Large intestine (tissue), 3 donors: ENCODE measurements at regions not wholly inside any gene's neighbourhood (a gene's known extent, or its start where the extent isn't known, plus 50 kb on each side); places are given as distances from the start of the nearest gene placed in this dataset.
"Not testable (repeated sequence)": the region's sequence is repeated elsewhere in the genome, so short reads cannot be mapped to it uniquely, and the experiment has no call there.

Source experiments
- DNase-seq, 2 donors: peaks; one replicate each; pipeline versions ENCODE4 v3.0.0 to v3.0.0-alpha.2; 2013
- H3K27ac ChIP-seq: one replicate; pipeline ENCODE4 v1.5.1; 2013; ENCODE audit warnings: low read length
- H3K27me3 ChIP-seq: 2 replicates; pipeline ENCODE4 v1.6.1; 2013; ENCODE audit warnings: low read length; ENCODE audit not compliant: control insufficient read depth, insufficient read depth
- H3K36me3 ChIP-seq: 2 replicates; pipeline ENCODE4 v1.6.1; 2013; ENCODE audit warnings: low read length; ENCODE audit not compliant: control insufficient read depth, insufficient read depth
- H3K4me1 ChIP-seq: one replicate; pipeline ENCODE4 v1.6.1; 2013; ENCODE audit warnings: low read length; ENCODE audit not compliant: control insufficient read depth, insufficient read depth
- H3K4me3 ChIP-seq: one replicate; pipeline ENCODE4 v1.5.1; 2013; ENCODE audit warnings: low read length
- H3K9me3 ChIP-seq: one replicate; pipeline ENCODE4 v1.6.1; 2013; ENCODE audit warnings: mild to moderate bottlenecking, low read depth, low read length, moderate library complexity; ENCODE audit not compliant: control insufficient read depth
- WGBS: methylation state at CpG from one replicate; pipeline ENCODE4 v1.1.5; 2013; ENCODE audit warnings: low lambda C conversion rate; ENCODE audit not compliant: insufficient coverage; 5-methylcytosine and 5-hydroxymethylcytosine counted together

DNA sequence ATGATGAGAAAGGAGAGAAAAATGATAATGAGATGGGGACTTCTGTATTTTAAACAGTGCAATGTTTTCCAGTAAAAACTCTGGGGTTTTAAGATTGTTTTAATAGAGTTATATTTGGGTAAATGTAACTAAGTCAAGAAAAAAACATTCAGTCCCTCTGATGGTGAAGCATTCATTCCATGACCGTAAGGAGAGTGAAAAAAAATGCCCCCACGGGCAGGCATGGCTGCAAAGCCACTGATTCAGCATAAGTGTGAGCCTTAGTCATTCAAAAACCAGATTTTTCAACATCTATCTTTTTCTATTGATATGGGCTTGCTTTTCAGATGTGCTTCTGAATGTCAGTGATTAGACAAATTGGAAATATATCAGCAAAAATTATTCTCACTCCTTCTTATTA, 957.8 kb downstream of the SLC4A3 start:
- Histone ChIP-seq H3K27me3 (no peaks in the 10 kb centered on the region), H3K27ac (no peak overlapping the region), H3K36me3 (no peaks in the 10 kb centered on the region), H3K4me3 (no peak overlapping the region), H3K4me1 (no peaks in the 10 kb centered on the region), H3K9me3 (no peaks in the 10 kb centered on the region)
- no peak for DNase-seq
- WGBS: 40% methylated on average over 1 of the region's 2 CpGs

DNA sequence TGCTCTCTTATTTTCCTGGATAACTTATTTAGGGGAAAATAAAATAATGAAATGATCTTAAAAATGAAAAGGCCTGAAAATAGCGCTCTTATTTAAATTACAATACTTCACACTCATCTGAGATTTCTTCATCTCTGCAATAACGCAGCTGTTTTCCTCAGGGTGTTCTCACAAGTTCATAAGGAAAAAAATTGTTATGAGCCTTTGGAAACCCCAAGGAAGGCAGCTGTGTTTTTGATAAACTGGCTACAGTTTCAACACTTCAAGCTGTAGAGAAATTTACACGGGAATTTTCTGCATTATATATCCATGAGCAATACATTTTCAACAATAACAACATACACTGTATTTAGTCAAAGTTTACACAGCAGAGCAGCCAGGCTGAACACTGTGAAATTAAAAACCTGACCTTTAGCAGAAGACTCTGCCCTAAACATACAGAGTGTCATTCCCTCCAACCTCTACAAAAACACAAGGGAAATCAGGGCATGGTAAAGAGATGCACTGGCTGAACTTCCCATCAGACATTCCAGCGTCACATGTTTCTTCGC, 959.6 kb downstream of the SLC4A3 start:
- no peaks in the 10 kb centered on the region for H3K36me3 ChIP-seq
- H3K27me3 ChIP-seq: no peaks in the 10 kb centered on the region
- H3K9me3 ChIP-seq: no peaks in the 10 kb centered on the region
- H3K4me1 ChIP-seq: no peaks in the 10 kb centered on the region
- 80% methylated on average over 2 of the region's 5 CpGs for WGBS
- DNase-seq: no peak
- H3K27ac ChIP-seq: no peak overlapping the region
- H3K4me3 ChIP-seq: no peak overlapping the region

DNA sequence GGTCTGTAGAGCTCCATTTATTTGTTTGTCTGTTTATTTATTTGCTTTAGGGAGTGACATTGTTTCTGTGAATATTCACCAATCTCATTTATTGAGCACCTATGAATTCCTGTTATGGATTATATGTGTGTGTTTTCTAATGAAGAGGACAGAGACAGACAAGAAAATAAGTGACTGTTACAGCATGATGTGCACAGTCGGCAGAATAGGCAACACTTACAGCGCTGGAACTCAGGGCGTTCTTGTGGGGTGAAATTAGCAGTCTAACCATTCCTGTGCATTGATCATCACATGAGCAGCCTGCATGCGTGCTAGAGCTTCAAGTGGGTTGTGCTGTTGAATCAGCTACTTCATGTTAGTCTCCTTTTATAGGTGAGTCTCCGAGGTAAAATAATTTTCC, 960.7 kb downstream of the SLC4A3 start:
- H3K4me3 ChIP-seq: no peak overlapping the region
- H3K4me1 ChIP-seq: no peaks in the 10 kb centered on the region
- no peak overlapping the region for H3K27ac ChIP-seq
- H3K27me3 ChIP-seq: no peaks in the 10 kb centered on the region
- WGBS: 50% methylated on average over 1 of the region's 5 CpGs
- no peaks in the 10 kb centered on the region for H3K9me3 ChIP-seq
- H3K36me3 ChIP-seq: no peaks in the 10 kb centered on the region
- no peak for DNase-seq

DNA sequence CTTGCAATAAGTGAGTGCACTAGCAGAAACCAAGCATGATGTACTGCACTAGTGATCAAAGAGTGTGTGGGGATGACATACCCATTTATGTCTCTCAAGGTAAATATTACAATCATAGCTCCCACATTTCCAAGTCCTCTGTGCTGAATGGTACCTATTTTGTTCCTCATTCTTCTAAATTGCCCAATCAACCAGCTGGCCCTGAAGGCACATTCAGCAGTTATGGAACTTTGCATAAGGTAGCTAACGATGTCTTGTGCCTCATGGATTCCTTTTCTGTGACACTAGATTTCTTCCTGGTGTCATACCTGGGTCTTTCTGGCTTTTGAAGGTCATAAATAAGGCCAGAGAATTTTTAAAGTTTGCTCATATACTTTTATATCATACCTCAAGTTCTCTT, 963.0 kb downstream of the SLC4A3 start:
- no CpG with 5 or more reads among the region's 1 CpG for WGBS
- H3K9me3 ChIP-seq: no peaks in the 10 kb centered on the region
- DNase-seq: no peak

DNA sequence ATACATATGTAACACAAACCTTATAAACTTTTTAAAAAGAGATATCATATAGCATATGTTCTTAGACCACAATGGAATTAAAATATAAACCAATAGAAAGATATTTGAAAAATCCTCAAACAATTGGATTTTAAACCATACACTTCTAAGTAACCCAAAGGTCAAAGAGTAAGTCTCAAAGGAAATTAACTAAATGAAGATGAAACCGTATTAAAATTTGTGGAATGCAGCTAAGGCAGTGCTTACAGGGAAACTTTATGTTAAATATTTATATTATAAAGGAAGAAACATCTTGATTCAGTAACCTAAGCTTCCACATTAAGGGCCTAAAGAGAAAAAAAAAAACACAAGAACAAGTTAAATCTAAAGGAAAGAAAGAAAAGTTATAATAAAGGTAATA, 966.1 kb downstream of the SLC4A3 start:
- H3K36me3 ChIP-seq: no peaks in the 10 kb centered on the region
- H3K4me1 ChIP-seq: no peaks in the 10 kb centered on the region
- DNase-seq: no peak
- no peak overlapping the region for H3K4me3 ChIP-seq
- no peaks in the 10 kb centered on the region for H3K27me3 ChIP-seq
- no peaks in the 10 kb centered on the region for H3K9me3 ChIP-seq
- WGBS: 75% methylated on average over 1 of the region's 1 CpG
- no peak overlapping the region for H3K27ac ChIP-seq

More for the DNA sequence above, 963.0 kb downstream of the SLC4A3 start:
- H3K4me3 ChIP-seq: no peak overlapping the region
- H3K36me3 ChIP-seq: no peaks in the 10 kb centered on the region
- H3K27me3 ChIP-seq: no peaks in the 10 kb centered on the region
- H3K27ac ChIP-seq: no peak overlapping the region
- H3K4me1 ChIP-seq: no peaks in the 10 kb centered on the region

DNA sequence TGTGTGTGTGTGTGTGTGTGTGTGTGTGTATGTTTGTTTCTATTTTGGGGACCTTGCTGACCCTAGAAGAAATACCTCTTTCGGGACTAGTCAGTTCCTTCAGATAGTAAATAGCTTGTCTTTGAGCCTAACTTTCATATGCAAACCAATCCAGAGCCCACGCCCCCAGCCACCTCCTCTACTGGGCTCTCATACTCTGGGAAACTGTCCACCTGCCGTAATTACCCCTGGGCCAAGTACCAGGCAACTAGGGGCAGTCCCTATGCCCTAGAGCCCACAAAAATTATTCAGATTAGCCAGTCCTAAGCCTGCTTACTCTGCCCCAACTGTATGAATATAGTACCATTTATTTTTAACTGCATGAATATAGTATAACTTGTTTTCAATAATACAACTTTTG, 970.4 kb downstream of the EPHA4 start:
- no CpG with 5 or more reads among the region's 3 CpGs for WGBS
- no peak overlapping the region for H3K27ac ChIP-seq
- no peaks in the 10 kb centered on the region for H3K27me3 ChIP-seq
- no peaks in the 10 kb centered on the region for H3K4me1 ChIP-seq
- H3K4me3 ChIP-seq: no peak overlapping the region
- no peak for DNase-seq
- no peaks in the 10 kb centered on the region for H3K36me3 ChIP-seq
- H3K9me3 ChIP-seq: no peaks in the 10 kb centered on the region

DNA sequence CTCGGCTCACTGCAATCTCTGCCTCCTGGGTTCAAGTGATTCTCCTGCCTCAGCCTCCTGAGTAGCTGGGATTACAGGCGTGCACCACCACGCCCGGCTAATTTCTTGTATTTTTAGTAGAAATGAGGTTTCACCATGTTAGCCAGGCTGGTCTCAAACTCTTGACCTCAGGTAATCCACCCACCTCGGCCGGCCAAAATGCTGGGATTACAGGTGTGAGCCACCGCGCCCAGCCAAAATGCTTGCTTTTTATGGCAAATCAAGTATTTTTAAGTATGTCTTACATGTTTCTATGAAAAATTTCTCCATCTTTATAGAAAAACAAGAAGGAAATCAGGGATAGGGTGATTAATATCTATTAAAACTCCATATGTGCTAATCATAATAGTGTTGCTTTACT, 959.1 kb downstream of the EPHA4 start:
- H3K36me3 ChIP-seq, H3K9me3 ChIP-seq, H3K4me3 ChIP-seq, DNase-seq, H3K27ac ChIP-seq, H3K27me3 ChIP-seq, H3K4me1 ChIP-seq: not testable (repeated sequence)
- WGBS: no CpG with 5 or more reads among the region's 8 CpGs

DNA sequence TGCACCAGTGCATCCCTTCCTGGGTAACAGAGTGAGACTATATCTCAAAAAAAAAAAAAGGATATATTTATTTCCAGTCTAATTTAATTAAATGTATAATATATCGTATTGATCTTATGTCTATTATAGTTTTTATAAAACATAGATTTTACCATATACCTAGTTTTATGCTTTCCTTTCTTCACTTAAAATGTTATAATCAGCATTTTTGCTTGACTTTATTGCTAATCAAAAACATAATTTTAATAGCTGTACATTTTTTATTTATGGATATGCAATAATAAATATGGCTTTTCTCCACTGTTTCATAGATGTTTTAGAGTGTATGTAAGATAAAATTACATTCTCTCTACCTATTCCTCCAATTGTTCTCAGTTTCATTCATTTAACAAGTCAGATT, 958.0 kb downstream of the EPHA4 start:
- WGBS: 100% methylated on average over 1 of the region's 1 CpG

DNA sequence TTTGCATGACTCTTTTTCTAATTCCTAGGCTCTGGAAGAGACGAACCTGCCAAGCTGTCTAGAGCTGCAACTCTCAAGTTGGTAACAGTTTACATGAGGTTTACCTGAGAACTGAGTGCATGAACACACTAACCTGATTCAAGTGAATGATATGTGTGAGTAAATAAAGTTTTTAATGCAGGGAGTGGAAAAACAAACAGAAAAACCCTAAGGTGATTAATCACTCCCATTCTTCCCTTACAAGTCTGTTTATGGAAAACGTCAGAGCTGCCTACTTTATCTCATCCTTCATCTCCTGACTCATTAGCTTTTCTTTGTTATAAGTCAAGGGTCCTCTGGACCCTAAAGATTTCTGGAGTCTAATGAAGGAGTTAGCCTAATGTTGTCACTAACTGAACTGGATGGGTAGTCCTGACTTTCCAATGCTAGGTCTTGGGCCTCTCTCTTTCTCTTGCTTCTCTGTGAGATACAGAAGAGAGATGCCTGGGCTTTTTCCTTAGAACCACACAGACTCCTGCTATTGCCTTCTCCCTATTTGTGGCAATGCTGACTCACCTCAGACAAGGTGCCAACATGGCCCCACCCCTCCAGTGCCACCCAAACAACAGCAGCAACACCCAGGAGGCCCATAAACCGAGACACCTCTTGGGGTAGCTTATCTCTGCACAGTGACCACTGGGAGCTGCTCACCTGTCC, 952.4 kb downstream of the EPHA4 start:
- no CpG with 5 or more reads among the region's 3 CpGs for WGBS
- H3K27me3 ChIP-seq: no peaks in the 10 kb centered on the region
- DNase-seq: no peak
- H3K27ac ChIP-seq: no peak overlapping the region
- H3K4me3 ChIP-seq: no peak overlapping the region
- no peaks in the 10 kb centered on the region for H3K36me3 ChIP-seq
- H3K9me3 ChIP-seq: no peaks in the 10 kb centered on the region
- H3K4me1 ChIP-seq: no peaks in the 10 kb centered on the region

More for the DNA sequence above, 958.0 kb downstream of the EPHA4 start:
- no peak for DNase-seq
- Histone ChIP-seq H3K27me3 (no peaks in the 10 kb centered on the region), H3K4me1 (no peaks in the 10 kb centered on the region), H3K36me3 (no peaks in the 10 kb centered on the region), H3K9me3 (no peaks in the 10 kb centered on the region), H3K4me3 (no peak overlapping the region), H3K27ac (no peak overlapping the region)

DNA sequence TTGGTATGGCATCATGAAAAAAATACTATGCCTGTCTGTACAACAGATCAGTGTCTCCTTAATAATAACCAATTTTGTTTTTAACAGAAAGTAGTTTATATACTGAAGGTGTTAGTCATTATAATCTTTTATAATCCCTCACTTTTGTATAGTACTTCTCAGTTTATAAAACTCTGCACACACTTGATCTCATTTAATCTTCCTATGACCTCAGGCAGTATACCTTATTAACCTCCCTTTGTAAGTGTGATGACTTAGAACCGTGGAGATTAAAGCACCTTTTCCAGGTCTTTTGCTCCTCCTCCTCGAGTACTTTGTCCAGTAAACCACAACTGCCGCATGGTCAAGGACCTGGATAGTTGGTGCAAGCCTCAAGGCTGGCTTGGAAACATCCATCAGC, 945.5 kb downstream of the EPHA4 start:
- no peaks in the 10 kb centered on the region for H3K36me3 ChIP-seq
- no peaks in the 10 kb centered on the region for H3K27me3 ChIP-seq
- no peak overlapping the region for H3K4me3 ChIP-seq
- H3K27ac ChIP-seq: no peak overlapping the region
- H3K4me1 ChIP-seq: no peaks in the 10 kb centered on the region
- no CpG with 5 or more reads among the region's 3 CpGs for WGBS
- no peaks in the 10 kb centered on the region for H3K9me3 ChIP-seq
- no peak for DNase-seq

DNA sequence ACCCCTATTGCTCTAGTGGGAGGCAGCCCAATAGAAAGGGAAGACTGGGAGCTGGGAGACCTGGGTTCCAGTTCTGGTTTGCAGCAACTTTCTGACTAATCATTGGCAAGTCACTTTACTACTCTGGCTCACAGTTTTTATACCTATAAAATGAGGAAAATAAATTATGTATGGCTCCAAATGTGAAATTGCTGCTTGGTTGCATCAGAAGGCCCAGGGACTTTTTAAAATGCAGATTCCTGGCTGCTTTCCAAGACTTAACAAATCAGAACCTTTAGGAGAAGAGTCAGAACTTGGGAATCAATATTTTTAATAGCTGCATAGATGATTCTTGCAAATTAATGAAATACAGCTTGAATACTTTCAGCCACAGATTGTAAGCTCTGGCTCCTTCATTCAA, 943.9 kb downstream of the EPHA4 start:
- Histone ChIP-seq H3K4me3 (no peak overlapping the region), H3K9me3 (no peaks in the 10 kb centered on the region), H3K27me3 (no peaks in the 10 kb centered on the region), H3K4me1 (no peaks in the 10 kb centered on the region), H3K36me3 (no peaks in the 10 kb centered on the region), H3K27ac (no peak overlapping the region)
- no peak for DNase-seq
